ENCODE measurements at regions not wholly inside any gene's neighbourhood (a gene's known extent, or its start where the extent isn't known, plus 50 kb on each side); places are given as distances from the start of the nearest gene placed in this dataset.

- no peak for TF ChIP-seq CTCF (IDR thresholded peaks at IDR 0.05)
- no peak for TF ChIP-seq POLR2A (IDR thresholded peaks at IDR 0.05)
These were observed 137.6 kb upstream of the MAP3K1 start for GRCh38 chr5:56677690-56678305.

Data from suprapubic skin (tissue), 3 donors.